NCI-H774 (cell line): ENCODE measurements at regions not wholly inside any gene's neighbourhood (a gene's known extent, or its start where the extent isn't known, plus 50 kb on each side); places are given as distances from the start of the nearest gene placed in this dataset.
"Not testable (repeated sequence)": the region's sequence is repeated elsewhere in the genome, so short reads cannot be mapped to it uniquely, and the experiment has no call there.

ENCODE experiments used
- DNase-seq: peaks from one replicate; lab custom pipeline; 2025; lab: John Stamatoyannopoulos, UW

GRCh38 chr13:37155613-37156097, 50.2 kb upstream of the CSNK1A1L start:
- not testable (repeated sequence) for DNase-seq
